A204.1 (cell line): ENCODE measurements at regions not wholly inside any gene's neighbourhood (a gene's known extent, or its start where the extent isn't known, plus 50 kb on each side); places are given as distances from the start of the nearest gene placed in this dataset.

Experiments used
- FAIRE-seq: peaks from 2 replicates; lab custom pipeline; 2012; peaks lifted over from hg19 to GRCh38; lab: Jason Lieb, UNC

DNA sequence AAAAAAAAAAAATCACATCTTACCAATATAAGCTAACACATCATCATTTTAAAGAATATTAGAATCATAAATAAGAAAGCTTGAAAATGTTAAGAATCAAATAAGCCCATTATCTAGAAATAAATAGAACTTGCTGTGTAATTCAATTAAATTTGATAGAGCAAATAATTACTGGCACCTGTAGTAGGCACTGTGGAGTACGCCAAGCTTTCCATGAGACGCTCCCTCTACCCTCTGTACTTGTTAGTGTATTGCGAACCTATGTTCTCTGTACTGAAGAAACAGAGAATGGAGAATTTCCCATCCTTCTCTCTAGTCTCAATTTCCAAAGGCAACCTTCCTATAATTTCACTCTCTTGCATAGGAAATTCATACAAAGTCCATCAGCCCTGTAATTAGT is 61.7 kb upstream of the HAND2 start:
- no peak for FAIRE-seq

DNA sequence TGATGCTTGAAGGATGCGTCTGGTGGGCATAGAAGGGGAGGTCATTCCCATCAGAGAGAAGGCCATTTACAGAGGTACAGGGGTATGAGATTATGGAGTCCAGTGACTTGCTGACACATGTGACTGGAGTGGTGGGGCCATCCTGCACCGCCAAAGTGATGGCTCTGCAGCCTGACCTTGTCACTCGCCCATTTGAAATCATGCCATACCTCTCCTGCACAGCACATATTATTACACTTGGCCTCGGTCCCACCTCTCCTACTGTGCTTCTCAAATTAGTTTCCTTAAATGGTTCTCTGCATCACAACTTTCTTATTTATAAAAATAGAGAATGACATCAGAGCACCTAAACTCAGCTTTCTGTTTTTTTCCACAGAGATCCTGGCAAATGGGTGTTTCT is 60.7 kb upstream of the HAND2 start:
- FAIRE-seq, result no peak

DNA sequence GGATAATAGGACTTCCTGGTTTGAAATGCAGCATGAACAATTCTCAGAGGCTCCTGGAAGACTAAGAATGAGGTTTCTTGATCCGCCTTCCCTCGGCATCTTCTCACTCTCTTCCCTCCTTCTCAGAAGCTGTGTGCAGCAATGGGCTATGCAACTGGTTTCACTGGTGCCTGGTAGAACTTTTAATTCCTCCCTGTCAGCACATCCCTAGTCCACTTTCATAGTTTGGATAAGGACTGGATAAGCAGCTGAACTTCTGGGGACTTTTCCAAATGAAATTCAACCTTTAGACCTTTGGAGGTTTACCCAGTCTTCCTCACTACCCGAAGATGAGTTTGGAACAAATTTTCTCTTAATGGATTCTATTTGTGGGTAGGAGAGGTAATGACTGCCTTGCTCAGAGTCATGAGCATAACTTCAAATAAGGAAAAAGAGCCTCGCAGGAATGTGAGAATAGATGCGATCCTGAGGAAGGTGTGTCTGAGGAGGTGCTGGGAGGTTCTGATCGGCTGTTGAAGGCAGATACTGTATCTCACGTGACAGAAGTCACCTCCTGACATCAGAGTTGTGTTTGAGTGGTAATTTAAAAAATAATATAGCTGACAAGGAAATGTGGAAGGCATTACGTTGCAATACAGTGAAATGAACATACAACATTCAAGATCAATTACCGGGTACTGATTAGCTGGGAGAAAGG is 56.0 kb upstream of the HAND2 start:
- no peak for FAIRE-seq

DNA sequence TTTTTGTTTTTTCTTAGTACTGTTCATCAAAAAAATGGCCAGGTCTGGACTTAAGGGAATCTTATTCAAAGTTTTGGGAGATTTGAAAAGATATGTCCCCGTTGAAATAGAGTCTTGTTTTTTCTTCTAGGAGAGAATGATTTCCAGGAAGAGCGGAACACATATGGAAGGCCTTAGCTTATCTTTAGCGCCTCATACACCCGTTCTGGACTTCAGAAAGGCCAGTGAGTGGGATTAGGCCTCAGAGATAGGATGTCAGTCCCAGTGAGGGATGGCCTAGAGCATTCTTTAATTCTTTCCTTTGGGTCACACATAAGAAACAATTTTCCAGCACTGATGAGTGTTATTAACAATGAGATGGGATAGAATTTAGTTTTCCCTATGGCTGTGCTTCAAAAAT is 54.5 kb upstream of the HAND2 start:
- no peak for FAIRE-seq
